OCI-LY1 (cell line): ENCODE measurements at regions not wholly inside any gene's neighbourhood (a gene's known extent, or its start where the extent isn't known, plus 50 kb on each side); places are given as distances from the start of the nearest gene placed in this dataset.

Experiments
- H2AFZ ChIP-seq: fragments of 200-600 bp; sonication (generic), shearing (Covaris generic); 2 replicates; pipeline ENCODE4 v1.6.0; 2014; ENCODE audit warnings: antibody characterized with exemption, mild to moderate bottlenecking, low read length
- H3F3A ChIP-seq: fragments of 200-600 bp; sonication (generic), shearing (Covaris generic); 2 replicates; pipeline ENCODE4 v1.6.0; 2014; ENCODE audit warnings: mild to moderate bottlenecking, antibody characterized with exemption, low read length, moderate library complexity; ENCODE audit not compliant: insufficient read depth
- H3K27ac ChIP-seq: fragments of 200-600 bp; sonication (generic); 2 replicates; pipeline ENCODE4 v1.5.1; 2014; ENCODE audit warnings: low read length, mixed run types, mild to moderate bottlenecking, low read depth; ENCODE audit not compliant: poor library complexity, severe bottlenecking
- H3K27me3 ChIP-seq: fragments of 200-600 bp; sonication (generic); 2 replicates; pipeline ENCODE4 v1.6.0; 2014; ENCODE audit warnings: antibody characterized with exemption, mild to moderate bottlenecking, low read length, moderate library complexity; ENCODE audit not compliant: insufficient read depth
- H3K36me3 ChIP-seq: fragments of 200-600 bp; sonication (generic); 2 replicates; pipeline ENCODE4 v1.6.1; 2014; ENCODE audit warnings: mild to moderate bottlenecking, antibody characterized with exemption, low read length, moderate library complexity, mixed read lengths; ENCODE audit not compliant: insufficient read depth
- H3K4me1 ChIP-seq: fragments of 200-600 bp; sonication (generic); 2 replicates; pipeline ENCODE4 v1.5.1; 2014; ENCODE audit warnings: mild to moderate bottlenecking, low read length, moderate library complexity; ENCODE audit not compliant: insufficient read depth, severe bottlenecking
- H3K4me2 ChIP-seq: fragments of 200-600 bp; sonication (generic), shearing (Covaris generic); 2 replicates; pipeline ENCODE4 v1.6.1; 2014; ENCODE audit warnings: low read length
- H3K4me3 ChIP-seq: fragments of 200-600 bp; sonication (generic); 2 replicates; pipeline ENCODE4 v1.5.1; 2014; ENCODE audit warnings: low read length, low read depth, mild to moderate bottlenecking, mixed read lengths; ENCODE audit not compliant: poor library complexity, severe bottlenecking
- H3K79me2 ChIP-seq: fragments of 200-600 bp; shearing (Covaris generic); 2 replicates; pipeline ENCODE4 v1.6.1; 2016; ENCODE audit warnings: mixed run types, low read length, mixed read lengths; ENCODE audit not compliant: insufficient read depth
- H3K9ac ChIP-seq: fragments of 200-600 bp; sonication (generic), shearing (Covaris generic); 2 replicates; pipeline ENCODE4 v1.6.1; 2014; ENCODE audit warnings: mild to moderate bottlenecking, low read length, mixed read lengths
- H3K9me2 ChIP-seq: fragments of 200-600 bp; sonication (generic), shearing (Covaris generic); 2 replicates; pipeline ENCODE4 v1.6.1; 2014; ENCODE audit warnings: low read depth, mild to moderate bottlenecking, low read length, mixed read lengths
- H3K9me3 ChIP-seq: fragments of 200-600 bp; shearing (Covaris generic); 2 replicates; pipeline ENCODE4 v1.6.1; 2014; ENCODE audit warnings: low read length, mixed read lengths
- H4K20me1 ChIP-seq: fragments of 200-600 bp; sonication (generic), shearing (Covaris generic); 2 replicates; pipeline ENCODE4 v1.6.0; 2016; ENCODE audit warnings: mild to moderate bottlenecking, low read length; ENCODE audit not compliant: insufficient read depth
- EZH2 ChIP-seq: fragments of 200-600 bp; sonication (generic), shearing (Covaris generic); IDR thresholded peaks from 2 replicates; pipeline ENCODE4 v1.8.0; 2017; ENCODE audit warnings: borderline replicate concordance, mixed run types, mild to moderate bottlenecking, antibody characterized with exemption, low read length, moderate library complexity, mixed read lengths
- TF ChIP-seq, protein P1 (sequence below): fragments of 200-600 bp; sonication (generic), shearing (Covaris generic); IDR thresholded peaks from 2 replicates; pipeline ENCODE4 v1.5.1; 2017; ENCODE audit warnings: mild to moderate bottlenecking, antibody characterized with exemption, low read length, moderate library complexity, mixed read lengths

DNA sequence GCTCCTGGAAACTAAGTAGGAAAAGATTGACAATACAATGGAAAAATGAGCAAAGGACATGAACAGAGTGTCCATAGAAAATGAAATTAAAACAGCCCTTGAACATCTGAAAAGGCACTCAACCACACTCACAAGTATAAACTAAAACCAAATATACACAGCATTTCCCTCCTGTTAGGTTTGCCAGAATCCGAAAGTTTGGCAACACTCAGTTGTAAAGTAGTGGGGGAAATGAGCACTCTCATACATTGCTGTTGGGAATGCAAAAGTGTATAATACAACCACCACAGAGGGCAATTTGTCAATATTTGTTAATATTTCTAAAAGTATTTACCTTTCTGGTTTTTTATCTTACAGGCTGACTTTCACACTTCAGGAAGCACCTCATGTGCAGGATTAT lies 84.2 kb upstream of the TMEM164 start:
- H3K4me2 ChIP-seq: no peak overlapping the region
- no peak overlapping the region for H3K4me3 ChIP-seq
- no peak overlapping the region for H2AFZ ChIP-seq
- no peaks in the 10 kb centered on the region for H3K79me2 ChIP-seq
- H3K9me3 ChIP-seq: no peaks in the 10 kb centered on the region
- H3K36me3 ChIP-seq: no peaks in the 10 kb centered on the region
- H3K27ac ChIP-seq: no peak overlapping the region
- H4K20me1 ChIP-seq: no peaks in the 10 kb centered on the region
- H3F3A ChIP-seq: no peaks in the 10 kb centered on the region
- no peak overlapping the region for H3K9ac ChIP-seq
- no peaks in the 10 kb centered on the region for H3K27me3 ChIP-seq
- no peaks in the 10 kb centered on the region for H3K4me1 ChIP-seq
- TF ChIP-seq, protein P1, sequence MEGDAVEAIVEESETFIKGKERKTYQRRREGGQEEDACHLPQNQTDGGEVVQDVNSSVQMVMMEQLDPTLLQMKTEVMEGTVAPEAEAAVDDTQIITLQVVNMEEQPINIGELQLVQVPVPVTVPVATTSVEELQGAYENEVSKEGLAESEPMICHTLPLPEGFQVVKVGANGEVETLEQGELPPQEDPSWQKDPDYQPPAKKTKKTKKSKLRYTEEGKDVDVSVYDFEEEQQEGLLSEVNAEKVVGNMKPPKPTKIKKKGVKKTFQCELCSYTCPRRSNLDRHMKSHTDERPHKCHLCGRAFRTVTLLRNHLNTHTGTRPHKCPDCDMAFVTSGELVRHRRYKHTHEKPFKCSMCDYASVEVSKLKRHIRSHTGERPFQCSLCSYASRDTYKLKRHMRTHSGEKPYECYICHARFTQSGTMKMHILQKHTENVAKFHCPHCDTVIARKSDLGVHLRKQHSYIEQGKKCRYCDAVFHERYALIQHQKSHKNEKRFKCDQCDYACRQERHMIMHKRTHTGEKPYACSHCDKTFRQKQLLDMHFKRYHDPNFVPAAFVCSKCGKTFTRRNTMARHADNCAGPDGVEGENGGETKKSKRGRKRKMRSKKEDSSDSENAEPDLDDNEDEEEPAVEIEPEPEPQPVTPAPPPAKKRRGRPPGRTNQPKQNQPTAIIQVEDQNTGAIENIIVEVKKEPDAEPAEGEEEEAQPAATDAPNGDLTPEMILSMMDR: no peak
- no peak for TF ChIP-seq EZH2
- no peaks in the 10 kb centered on the region for H3K9me2 ChIP-seq

DNA sequence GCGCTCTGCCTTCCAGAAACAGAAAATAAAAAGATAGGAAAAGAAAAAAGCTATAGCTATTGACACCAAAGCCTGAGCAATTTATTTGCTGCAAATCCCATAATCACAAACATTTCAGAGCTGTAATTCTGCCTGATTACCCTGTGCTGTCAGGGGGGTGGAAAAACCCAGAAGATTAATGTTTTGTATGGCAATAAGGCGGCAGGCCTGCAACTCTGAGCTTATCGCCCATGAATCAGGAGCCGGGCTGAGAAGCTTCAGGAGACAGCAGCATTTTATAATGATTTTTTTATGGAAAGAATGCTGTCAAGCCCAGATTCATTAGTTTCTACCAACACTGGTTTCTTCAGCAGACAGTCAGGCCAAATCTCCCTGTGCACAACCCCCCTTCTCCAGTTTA lies 82.6 kb upstream of the TMEM164 start:
- no peak overlapping the region for H3K27ac ChIP-seq
- no peaks in the 10 kb centered on the region for H3F3A ChIP-seq
- no peak overlapping the region for H3K4me2 ChIP-seq
- no peaks in the 10 kb centered on the region for H3K9me2 ChIP-seq
- no peaks in the 10 kb centered on the region for H3K36me3 ChIP-seq
- TF ChIP-seq, protein P1: no peak
- no peak for TF ChIP-seq EZH2
- H3K27me3 ChIP-seq: no peaks in the 10 kb centered on the region
- H4K20me1 ChIP-seq: no peaks in the 10 kb centered on the region
- H3K4me1 ChIP-seq: no peaks in the 10 kb centered on the region
- H3K9ac ChIP-seq: no peak overlapping the region
- H3K79me2 ChIP-seq: no peaks in the 10 kb centered on the region
- no peak overlapping the region for H3K4me3 ChIP-seq
- H3K9me3 ChIP-seq: no peaks in the 10 kb centered on the region
- no peak overlapping the region for H2AFZ ChIP-seq

DNA sequence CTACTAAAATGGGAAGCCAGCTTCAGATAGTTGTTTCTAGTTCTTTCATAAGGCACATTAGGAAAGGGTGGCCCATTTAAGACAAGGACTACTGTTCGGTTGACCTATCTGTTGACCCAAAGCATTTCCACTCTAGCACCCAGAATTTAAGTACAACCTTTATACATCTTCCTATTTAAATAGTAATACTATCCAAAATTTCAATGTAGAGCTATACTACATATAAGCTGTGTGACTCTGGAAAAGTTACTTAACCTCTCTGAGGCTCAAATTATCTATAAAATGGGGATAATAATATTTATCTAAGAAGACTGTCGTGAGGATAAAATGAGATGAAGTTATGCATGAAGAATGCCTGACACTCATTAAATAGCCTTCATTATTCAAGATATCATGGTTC lies 82.0 kb upstream of the TMEM164 start:
- Histone ChIP-seq H3F3A (no peaks in the 10 kb centered on the region), H3K79me2 (no peaks in the 10 kb centered on the region), H3K27me3 (no peaks in the 10 kb centered on the region), H4K20me1 (no peaks in the 10 kb centered on the region), H3K4me1 (no peaks in the 10 kb centered on the region), H3K9ac (no peak overlapping the region), H2AFZ (no peak overlapping the region), H3K36me3 (no peaks in the 10 kb centered on the region), H3K4me2 (no peak overlapping the region), H3K9me2 (no peaks in the 10 kb centered on the region), H3K27ac (no peak overlapping the region), H3K9me3 (no peaks in the 10 kb centered on the region), H3K4me3 (no peak overlapping the region)
- no peak for TF ChIP-seq EZH2
- TF ChIP-seq, protein P1: no peak
